ENCODE measurements at regions not wholly inside any gene's neighbourhood (a gene's known extent, or its start where the extent isn't known, plus 50 kb on each side); places are given as distances from the start of the nearest gene placed in this dataset.

DNA sequence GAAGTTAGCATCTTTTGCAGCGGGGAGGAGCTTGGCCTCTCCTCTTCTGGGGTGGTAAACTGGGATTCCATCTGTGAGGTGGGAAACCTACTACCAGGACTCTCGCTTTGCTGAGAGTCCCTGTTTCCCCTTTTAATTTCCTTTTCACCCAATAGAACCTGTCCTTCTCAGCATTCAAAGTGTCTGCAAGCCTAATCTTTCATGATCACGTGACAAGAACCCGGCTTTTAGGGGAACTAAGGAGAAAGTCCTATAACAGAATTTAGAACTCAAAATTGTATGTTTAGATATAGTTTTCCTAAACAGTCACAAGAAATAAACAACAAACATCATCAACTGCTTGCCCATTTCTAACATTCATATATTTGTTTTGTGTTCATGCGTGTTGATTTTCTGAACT lies 103.6 kb upstream of the CDH19 start:
- intact Hi-C loops (cut with DNase I) = no loop called here

GRCh38 chr18:66695281-66695680 lies 91.4 kb upstream of the CDH19 start:
- no peak for DNase-seq
- intact Hi-C loops (cut with DNase I) = no loop called here

More for the DNA sequence above, 103.6 kb upstream of the CDH19 start:
- no peak for DNase-seq

DNA sequence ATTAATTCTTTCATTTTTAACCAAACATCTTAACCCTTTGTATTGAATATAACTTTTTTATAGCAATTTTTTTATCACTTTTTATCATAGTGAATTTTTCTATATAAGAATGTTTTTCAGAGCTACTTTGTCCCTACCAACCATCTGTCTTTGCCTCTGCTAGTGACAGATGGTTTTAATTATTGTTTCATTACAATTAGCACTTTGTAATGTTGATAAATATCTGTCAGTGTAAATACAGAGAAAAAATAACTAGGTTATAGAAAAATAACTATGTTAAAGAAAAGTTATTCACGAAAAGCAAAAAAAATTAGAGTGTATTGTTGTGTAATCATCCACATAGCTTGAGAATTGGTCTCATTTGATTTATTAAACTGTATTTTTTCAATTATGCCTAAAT lies 91.0 kb upstream of the CDH19 start:
- intact Hi-C loops (cut with DNase I) = no loop called here
- no peak for DNase-seq

- intact Hi-C loops (cut with DNase I) = no loop called here
- no peak for DNase-seq
Observed at GRCh38 chr18:66687635-66688034, 83.7 kb upstream of the CDH19 start.

DNA sequence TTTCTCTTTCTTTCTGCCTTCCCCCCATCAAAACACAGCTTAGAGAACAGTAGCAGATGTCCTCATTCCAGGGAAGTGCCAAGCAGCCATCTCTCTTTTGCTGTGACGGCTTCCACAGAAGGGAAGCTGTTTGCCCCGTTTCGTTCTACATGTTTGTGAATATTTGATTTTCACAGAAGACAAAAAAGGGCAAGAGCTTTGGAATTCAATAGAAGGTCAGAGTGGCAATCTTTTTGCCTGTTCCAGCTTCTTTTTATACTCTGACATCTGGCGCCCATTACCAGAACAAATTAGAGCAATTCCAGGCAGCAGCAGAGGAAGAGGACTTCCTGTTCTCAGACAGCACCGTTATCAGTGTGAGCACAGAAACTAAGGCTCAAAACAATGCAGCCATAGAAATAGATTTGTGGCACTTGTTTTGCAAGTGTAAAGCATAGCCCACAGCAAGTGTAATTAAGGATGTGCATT lies 79.0 kb upstream of the CDH19 start:
- DNase-seq = peak in 5 of 10 donors; percentile 24 to 81 (median 33)
- intact Hi-C loops (cut with DNase I) = no loop called here

DNA sequence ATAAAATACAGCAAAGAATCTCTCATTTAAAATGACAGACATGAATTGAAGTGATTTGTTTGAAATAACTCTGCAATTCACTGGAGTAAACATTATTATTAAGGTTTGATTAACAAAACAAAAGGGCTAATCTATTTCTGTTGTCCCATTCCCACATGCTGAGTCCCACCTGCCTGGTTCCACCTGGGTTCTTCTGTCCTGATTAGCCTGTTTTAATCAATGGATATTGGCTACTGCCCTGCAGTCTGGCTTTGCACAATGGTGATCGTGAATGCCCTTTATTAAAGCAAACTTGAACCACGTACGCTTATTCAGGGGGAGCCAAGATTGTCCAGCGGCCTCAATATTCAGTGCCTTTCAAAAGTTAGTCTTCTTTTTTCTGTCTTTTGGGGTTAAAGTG lies 72.8 kb upstream of the CDH19 start:
- intact Hi-C loops (cut with DNase I) = no loop called here
- DNase-seq = no peak

- intact Hi-C loops (cut with DNase I) = no loop called here
- no peak for DNase-seq
Observed at GRCh38 chr18:66674286-66674685, 70.4 kb upstream of the CDH19 start.

DNA sequence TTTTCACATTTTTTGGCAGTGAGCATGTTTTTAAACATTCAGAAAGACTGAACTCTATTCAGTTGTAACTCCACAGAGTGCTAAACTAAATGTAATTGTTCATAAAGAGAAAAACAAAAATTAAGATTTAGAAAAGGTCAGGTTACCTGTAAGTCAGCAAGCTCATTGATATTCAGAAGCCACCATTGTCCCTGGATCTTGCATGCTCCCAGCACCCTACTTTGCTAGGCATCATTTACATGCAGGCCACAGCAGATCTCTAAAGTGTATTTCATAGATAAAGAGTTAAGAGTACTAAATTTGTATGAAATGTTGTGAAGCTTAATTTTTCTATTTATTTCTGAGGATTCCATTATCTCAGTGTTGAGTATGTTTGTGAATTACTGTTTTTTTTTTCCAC lies 64.8 kb upstream of the CDH19 start:
- DNase-seq = no peak
- intact Hi-C loops (cut with DNase I) = no loop called here

DNA sequence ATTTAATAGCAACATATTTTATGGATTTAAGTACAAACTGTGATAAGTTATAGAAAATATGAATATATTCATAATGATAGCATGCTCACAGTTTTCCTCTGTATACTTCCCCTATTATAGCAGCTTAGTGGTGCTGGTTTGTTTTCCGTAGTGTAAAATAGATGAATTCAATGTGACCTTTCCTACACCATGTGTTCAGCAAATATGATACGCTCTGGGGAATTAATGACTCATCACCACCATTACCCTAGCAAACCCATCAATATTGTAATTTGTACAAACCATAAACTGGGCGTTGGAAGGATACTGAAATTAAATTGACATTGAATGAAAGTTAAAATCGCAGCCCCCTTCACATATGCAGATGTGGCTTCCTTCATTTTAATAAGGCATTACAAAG lies 58.7 kb upstream of the CDH19 start:
- no peak for DNase-seq
- intact Hi-C loops (cut with DNase I) = no loop called here

- intact Hi-C loops (cut with DNase I) = no loop called here
- DNase-seq = no peak
Observed at GRCh38 chr18:66655407-66655806, 51.5 kb upstream of the CDH19 start.
